GM21515 (cell line): ENCODE measurements at regions not wholly inside any gene's neighbourhood (a gene's known extent, or its start where the extent isn't known, plus 50 kb on each side); places are given as distances from the start of the nearest gene placed in this dataset.
A peak's percentile ranks its signal among the peaks of the same experiment; 100 is the strongest.
"Not testable (repeated sequence)": the region's sequence is repeated elsewhere in the genome, so short reads cannot be mapped to it uniquely, and the experiment has no call there.

Source experiments
- ATAC-seq: cut with Tn5 transposase; IDR thresholded peaks from one replicate; pipeline ENCODE4 v1.9.1; 2021; ENCODE audit not compliant: unreplicated experiment

DNA sequence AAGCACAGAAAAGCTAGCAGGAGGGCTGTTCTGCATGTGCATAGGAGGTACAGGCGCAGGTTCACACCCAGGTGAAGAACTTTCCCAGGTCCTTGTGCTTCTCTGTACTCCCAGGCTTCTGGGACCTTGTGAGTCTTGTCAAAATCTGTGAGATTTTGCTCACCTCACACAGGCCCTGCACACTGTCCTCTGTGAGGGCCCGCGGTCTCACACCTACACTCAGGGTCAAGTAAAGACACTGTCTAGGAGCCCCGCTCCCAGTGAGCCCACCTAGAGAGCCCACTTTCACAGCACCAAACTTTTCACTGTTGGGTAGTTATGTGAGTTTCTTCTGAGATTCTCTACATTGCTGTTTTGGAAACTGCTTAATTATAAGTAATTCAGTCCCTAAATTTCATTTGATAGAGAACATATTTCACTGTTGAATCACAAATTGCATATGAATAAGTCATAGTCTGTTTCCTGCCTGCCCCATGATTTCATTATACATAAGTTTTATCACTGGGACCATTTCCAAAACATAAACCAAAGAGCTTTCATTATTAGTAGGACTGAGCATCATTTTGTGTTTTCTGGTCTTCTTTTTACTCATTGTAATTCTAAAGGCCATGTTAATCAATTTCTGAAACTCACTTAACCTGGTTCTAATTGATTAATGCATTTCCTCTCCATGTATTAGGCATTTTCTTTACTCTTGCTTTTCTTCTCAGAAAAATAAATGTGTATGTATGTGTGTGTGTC, 234.2 kb upstream of the SPOPL start:
- peak; percentile 60 for ATAC-seq

DNA sequence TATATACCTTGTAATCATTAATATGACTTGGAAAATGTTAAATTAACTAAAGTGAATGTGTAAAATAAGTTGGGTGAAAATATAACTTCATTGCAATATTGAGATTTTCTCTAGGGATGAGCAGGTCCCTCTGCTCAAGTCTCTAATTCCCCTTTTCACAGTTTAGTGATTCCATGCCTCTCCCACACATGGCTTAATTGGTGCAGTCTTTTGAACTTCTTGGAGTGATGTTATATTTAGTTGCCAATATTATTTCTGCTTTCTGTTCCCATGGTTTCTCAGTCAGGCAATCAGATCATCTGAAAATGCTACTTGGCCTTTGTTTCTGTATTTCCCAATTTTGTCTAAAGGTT, 233.7 kb upstream of the SPOPL start:
- ATAC-seq: peak; percentile 31

DNA sequence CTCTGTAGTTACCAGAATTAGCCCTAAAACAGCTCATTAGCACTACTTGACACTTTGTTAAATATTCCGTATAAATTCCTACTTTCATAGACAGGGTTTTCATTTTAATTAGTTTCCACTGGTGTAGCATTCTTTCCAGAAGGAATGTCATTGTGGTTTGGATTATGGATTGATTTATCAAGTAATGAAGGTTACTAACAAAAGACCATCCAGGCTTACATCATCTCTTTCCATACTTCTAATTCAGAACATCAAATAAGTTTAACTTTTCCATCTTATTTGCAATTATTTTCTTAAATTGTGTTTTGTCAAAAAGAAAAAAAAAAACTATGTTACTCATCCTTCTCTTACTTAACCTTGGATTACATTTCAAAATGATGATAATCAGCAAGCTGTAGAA, 231.8 kb upstream of the SPOPL start:
- ATAC-seq: no peak

DNA sequence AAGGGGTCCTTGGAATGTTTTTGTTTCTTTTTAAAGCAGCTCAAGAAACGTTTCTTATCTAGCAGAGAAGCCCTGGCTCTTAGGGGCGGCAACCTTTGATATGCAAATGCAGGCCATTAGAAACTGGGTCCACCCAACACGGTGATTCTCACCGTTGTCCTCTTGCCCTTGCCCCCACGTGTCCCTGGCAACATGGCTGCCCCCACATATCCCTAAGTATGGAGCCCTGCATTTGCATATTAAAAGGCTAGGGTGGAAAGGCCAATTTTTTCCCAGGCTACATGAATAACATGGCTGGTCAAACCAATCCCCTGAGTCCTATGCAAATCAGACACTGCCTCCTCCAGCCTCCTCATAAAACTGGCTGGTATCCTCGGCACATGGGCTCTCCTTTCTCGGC, 230.1 kb upstream of the SPOPL start:
- no peak for ATAC-seq

DNA sequence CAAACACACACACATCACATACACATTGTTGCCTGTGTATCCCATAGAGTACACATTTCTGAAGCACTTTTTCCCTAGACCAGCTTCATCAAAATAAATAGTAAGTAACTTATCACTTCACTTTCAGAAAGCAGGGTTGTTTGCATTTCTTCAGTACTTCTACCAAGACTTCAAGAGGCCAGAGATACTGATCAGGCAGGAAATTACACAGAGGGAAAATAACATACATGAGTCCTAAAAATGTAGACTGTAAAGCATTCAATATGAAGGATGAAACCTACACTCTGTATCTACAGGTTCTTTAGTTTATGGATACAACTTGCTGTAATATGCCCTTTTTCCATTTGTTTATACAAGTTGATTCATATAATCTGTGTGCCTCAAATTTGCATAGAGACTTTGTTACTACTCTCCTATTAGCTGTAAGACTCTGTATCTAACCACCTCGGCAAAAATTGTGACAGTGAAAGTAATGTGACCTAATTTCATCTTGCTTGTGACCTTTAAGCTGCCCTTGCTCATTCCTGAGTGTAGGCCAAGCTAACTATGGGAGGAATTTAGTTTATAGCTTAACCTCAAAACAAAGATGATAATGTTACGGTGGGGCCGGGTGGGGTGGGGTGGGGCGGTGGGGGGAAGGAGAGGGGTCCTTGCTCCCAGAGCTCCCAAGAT, 228.9 kb upstream of the SPOPL start:
- ATAC-seq: no peak

DNA sequence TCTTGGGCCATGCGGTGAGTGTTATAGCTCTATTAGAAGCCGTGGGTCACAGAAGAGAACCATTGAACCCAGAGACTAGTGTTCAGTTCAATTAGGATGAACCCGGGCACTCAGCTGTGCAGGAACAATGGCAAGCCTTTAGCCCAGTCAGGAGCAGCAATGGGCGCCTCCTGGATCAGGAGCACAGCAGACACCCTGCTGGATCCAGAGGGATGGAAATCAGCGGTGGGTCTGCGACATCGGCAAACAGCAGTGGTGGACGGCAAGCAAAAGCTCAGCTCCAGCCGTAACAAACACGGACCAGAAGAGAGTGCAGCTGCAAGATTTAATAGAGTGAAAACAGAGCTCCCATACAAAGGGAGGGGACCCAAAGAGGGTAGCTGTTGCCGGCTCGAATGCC, 228.3 kb upstream of the SPOPL start:
- not testable (repeated sequence) for ATAC-seq

DNA sequence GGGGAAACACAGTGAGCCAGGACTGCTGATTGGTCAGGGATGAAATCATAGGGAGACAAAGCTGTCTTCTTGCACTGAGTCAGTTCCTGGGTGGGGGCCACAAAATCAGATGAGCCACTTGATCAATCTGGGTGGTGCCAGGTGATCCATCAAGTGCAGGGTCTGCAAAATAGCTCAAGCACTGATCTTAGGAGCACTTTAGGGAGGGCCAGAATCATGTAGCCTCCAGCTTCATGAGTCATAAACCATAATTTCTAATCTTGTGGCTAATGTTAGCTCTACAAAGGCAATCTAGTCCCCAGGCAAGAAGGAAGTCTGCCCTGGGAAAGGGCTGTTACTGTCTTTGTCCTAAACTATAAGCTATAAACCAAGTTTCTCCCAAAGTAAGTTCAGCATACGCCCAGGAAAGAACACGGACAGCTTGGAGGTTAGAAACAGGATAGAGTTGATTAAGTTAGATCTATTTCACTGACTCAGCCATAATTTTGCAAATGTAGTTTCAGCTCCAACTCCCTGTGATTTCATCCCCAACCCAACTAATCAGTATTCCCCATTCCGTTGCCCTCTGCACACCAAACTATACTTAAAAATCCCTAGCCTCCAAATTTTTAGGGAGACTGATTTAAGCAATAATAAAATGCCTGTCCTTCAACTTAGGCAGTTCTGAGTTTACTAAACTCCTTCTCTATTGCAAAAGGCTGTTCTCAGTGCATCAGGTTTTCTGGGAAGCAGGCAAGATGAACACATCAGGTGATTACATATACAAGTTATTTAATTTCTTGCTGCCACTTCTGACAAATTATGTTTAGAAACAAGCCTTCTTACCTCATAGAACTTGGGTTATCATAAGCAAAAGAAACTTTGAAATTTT, 226.9 kb upstream of the SPOPL start:
- no peak for ATAC-seq

DNA sequence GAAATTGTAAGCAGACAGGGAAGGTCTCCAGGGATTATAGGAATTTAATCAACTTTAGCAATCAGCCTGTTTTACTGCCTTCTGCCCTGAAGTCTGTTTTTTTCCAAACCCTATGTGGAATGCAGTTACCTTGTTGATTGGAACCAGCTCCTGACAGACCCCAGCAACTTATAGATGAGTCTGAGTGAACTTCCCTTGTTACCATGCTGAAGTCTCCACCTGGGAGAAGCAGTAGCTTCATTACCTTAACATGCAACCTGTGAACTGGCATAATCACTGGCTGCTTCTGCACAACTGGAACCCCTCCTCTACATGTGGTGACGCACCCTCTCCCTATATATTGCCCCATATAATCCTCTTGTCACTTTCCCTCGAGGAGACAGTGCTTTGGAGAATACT, 226.3 kb upstream of the SPOPL start:
- no peak for ATAC-seq

DNA sequence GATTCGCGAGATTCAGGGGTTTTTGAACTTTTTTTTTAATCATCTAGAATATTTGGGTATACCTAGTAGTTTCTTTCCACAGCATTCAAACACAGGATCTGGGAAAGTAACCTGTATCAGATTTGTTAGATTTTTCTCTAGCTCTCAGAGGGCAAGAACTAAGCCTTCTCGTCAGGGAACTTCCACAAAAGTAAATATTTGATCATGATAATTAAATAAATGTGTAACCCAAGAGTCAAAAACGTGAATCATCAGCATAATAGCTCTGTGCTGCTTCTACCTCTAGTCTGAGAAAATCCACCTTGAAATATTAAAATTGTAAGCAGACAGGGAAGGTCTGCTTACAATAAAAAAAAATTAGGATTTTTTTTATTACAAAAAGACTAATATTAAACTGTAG, 225.7 kb upstream of the SPOPL start:
- ATAC-seq: no peak

DNA sequence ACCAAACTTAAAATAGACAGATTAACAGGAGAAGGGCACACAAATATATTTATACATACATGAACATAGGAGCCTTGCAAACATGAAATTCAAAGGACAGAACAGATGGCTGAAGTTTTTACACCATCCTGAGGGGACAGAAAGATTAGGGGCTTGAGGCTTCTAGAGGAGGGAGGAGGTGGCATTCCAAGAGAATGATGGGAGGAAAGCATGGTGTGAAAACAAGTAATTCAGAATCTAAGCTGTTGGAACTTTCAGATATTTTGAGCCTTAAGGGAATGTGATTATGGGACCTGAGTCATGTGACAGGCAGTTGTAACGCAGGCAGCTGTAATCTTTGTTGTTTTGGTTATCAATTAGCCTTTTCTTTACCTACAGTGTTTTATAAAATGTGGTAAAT, 225.2 kb upstream of the SPOPL start:
- ATAC-seq: no peak

DNA sequence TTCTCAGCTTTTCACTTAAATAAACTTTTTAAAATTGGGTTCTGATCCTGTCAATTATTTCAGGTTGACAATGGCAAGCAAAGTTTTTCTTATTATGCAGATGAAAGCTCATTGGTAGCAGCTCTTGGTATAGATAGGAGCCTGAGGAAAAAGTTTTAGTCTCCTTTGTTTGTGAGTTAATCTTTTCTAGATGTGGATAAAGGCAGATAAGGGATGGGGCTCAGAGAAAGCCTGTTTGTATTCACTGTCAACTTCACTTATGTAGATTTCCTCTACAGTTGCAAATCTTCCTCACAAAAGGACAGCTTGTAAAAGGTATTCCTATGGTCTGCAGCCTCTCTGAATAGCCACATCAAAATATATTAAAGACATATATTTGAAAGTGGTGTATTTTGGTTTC, 224.5 kb upstream of the SPOPL start:
- ATAC-seq: no peak

DNA sequence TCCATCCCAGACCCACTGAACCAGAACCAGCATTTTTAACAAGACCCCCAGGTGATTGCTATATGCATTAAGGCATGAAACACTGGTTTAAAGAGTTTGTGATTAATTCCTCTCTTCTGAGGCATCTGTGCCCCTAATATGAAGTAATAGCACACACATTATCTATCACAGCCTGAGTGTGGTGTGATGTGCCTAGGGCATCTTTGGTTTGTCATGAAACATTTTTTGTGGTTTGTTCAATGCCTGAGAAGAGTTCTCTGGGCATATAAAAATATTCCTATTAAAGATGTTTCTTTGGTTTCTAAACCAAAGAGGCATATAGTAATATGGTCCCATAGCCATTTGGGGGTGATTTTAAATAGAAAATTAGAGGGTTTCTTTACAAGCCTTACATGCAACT, 221.7 kb upstream of the SPOPL start:
- no peak for ATAC-seq

DNA sequence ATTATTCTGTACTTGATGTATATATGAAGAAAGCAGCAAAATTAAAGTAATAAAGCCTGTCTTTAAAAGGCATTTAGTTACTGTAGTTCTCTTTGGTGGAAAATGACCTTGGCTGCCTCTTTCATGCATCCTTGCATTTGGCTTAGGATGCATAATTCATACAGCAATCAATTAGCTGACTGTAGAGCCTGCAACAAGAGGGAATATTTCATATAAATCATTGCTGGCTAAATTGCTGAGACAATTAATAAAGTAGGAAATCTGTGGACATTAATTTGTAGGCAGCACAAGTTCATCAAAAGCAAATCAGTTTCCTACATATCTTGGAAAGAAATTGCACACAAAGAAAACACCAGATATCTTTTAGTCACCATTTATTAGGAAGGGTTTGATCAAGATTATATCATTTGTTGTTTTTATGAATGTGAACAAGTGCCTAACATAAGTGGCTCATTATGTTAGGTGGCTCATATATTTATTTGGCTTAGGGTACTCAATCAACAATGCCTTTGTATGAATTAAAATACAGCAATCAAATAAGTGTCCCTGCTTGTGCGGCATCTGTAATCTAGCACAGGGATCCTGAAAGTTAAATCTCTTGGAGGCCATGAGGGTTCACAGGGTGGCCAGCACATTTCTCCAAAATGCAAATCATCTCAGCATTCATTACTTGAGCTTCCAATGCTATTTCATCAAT, 220.4 kb upstream of the SPOPL start:
- no peak for ATAC-seq

DNA sequence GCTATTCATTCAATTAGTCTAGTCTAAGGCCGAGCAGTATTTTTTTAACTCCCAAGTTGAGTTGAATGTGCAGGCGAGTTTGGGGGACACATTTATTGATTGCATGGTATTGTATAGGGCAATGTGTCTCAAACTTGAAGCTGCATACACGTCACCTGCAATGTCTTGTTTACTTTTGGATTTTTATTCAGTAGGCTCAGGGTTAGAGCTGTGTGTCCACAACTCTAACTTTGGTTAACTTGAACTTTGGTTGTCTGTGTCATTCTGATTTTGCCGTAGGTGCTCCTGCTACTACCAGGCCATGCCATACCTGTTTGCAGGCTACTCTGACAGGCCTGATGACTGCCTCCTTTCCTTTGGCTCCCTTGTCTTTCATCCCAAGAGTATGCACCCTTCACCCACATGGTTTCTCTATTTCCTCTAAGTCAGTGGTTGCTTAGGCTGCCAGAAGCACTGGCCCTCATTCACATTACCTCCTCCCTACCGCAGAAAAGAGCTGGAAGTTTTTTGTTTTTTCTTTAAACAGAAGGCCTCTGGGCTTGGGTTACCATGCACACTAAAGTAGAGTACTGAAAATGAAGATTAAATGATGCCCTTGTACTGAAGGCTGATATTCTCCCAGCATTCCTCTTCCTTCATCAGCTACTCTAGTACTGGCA, 219.4 kb upstream of the SPOPL start:
- ATAC-seq: no peak

DNA sequence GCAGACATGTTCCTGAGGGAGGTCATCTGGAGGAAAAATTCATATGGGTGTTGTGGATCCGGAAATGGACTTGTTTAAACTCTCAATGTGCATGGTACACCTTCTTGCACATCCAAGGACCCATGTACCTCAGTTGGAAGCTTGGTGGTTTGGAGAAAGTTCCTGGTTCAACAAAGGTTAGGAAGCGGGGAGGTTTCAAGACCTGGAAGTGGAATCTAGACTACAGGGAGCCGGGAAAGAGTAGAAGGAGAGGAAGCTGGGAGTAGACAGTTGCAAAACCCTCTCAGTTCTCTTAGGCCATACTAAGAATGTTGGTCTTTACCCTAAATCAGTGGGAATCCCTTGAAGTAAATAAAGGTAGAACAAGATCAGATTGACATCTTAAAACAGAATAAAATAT, 209.8 kb upstream of the SPOPL start:
- ATAC-seq: no peak

DNA sequence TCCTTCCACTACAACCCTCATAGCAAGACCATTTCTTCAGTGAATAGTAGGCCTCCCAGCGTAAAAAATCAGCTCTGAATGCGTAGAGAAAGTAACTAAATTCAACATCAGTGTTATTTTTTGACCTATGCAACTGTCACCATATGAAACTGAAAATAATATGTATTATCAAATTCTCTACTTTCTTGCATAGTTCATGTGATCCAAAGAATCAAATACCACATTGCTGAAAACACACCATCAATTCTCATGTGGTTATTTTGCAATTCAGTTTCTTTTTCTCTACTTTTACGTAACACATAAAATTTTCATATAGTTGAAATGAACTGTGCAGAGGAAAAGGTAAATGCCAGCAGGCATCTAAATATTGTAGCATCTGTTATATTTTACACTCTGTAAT, 208.5 kb upstream of the SPOPL start:
- no peak for ATAC-seq

DNA sequence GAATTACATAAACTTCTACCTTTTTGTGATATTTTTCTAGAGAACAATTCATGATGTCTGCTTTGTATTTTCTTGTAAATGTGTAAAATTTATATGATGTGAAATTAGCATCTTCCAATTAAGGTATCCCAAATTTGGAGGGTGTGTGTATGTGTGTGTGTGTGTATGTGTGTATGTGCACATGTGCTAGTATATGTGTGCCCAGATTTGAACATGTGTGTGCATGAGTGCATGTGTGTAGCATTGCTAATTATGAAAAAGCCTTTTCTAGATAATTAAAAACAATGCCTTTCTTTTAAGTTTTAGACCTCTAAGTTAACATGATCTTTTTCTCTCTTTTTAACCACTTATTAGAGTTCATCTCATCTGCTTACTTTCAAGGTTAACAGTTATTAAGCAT, 208.0 kb upstream of the SPOPL start:
- no peak for ATAC-seq

DNA sequence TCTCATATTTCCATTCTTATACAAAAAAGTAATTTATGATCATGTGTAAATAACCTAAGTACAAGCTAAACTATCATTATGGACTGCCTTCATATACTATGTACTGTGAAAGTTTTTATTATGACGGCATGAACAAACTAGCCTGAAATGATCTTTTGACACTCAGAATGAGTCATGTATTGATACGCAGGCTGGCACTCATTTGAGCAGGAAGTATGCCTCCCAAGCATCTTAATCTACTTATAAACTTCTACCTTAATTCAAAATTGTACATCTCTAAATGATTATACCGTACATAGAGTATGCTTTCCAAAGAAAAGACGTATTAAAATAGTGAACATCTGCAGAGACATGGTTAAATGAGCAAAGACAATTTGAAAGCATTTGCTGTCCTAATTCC, 207.1 kb upstream of the SPOPL start:
- no peak for ATAC-seq

DNA sequence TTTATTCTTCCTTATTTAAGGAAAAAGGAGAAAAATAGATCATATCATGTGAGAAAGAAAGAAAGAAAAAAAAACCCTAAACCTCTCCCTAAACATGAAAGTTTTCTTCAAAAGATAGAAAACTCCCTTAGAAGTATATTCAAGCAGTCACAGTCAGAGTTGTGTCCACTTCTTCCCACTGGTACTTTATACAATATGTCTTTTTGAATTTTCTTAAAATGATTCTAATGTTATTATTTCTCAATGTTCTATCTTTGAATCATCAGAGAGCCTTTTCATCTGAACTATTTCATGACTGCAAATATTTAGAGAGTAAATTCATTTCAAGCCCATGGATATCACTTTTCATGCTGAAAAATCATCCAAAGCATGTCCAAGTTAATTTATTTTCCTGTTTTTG, 205.2 kb upstream of the SPOPL start:
- ATAC-seq: no peak

DNA sequence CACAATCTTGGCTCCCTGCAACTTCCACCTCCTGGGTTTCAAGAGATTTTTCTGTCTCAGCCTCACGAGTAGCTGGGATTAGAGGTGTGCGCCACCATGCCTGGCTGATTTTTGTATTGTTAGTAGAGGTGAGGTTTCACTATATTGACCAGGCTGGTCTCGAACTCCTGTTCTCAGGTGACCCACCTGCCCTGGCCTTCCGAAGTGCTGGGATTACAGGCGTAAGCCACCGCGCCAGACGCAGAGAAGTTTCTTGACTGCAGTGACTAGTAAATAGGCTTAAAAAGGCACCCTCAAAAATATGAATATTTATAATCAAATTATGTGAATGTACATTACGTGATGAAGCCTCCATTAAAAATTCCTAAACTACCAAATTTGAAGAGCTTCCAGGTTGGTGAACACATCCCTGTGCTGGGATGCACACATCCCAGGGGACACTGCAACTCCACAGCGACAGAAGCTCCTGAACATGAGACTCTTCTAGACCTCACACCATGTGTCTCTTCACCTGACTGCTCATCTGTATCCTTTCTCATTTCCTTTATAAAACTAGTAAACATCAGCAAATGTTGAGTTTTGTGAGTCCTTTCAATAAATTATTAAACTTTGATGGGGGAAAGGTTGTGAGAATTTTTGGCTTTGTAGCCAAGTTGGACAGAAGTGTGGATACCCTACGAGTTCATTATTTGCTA, 203.3 kb upstream of the SPOPL start:
- peak; percentile 82 for ATAC-seq
